SJSA1 (cell line): ENCODE measurements at regions not wholly inside any gene's neighbourhood (a gene's known extent, or its start where the extent isn't known, plus 50 kb on each side); places are given as distances from the start of the nearest gene placed in this dataset.

Experiments used
- DNase-seq, 2 experiments: peaks; one replicate each; pipeline ENCODE4 v3.0.0-alpha.2; 2015 to 2020; ENCODE audit warnings: low spot score in 2 of 2, low read depth in 1 of 2
- H3K27ac ChIP-seq: fragments of 250-450 bp; sonication (Bioruptor Pico); 2 replicates; pipeline ENCODE4 v1.5.1; 2020; ENCODE audit warnings: mild to moderate bottlenecking, moderate library complexity
- H3K27me3 ChIP-seq: fragments of 250-450 bp; sonication (Bioruptor Pico); replicated peaks from 2 replicates; pipeline ENCODE4 v1.5.1; 2020; ENCODE audit warnings: mild to moderate bottlenecking, moderate library complexity
- H3K36me3 ChIP-seq: fragments of 250-450 bp; sonication (Bioruptor Pico); 2 replicates; pipeline ENCODE4 v1.5.1; 2020; ENCODE audit warnings: mild to moderate bottlenecking
- H3K4me1 ChIP-seq: fragments of 250-450 bp; sonication (Bioruptor Pico); replicated peaks from 2 replicates; pipeline ENCODE4 v1.6.1; 2021; ENCODE audit warnings: mild to moderate bottlenecking
- H3K4me3 ChIP-seq: fragments of 250-450 bp; sonication (Bioruptor Pico); 2 replicates; pipeline ENCODE4 v1.5.1; 2020; ENCODE audit warnings: mild to moderate bottlenecking
- H3K9me3 ChIP-seq: fragments of 250-450 bp; sonication (Bioruptor Pico); replicated peaks from 2 replicates; pipeline ENCODE4 v1.5.1; 2020; ENCODE audit warnings: mild to moderate bottlenecking

DNA sequence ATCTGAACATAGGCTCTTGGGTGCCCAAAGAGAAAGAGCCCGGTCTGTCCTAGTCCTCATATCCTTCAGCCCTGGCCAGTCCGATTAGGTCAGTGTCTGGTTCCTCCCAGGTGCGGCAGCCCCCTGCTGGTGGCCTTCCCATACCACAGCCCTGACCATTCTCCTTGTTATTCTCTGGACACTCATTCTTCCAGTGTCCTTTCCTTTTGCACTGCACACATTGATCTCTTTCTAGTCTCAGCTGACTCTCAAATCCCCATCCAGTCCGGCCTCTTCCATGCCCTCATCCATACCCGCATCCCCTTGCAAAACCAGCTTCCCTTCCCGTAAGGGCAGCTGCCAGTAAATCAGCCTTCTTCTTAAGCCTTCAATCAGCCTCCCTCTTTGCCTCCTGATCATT is 1316.3 kb downstream of the TMEM121 start:
- Histone ChIP-seq H3K27me3 (no peaks in the 10 kb centered on the region), H3K27ac (no peak overlapping the region), H3K4me1 (peaks cover 11% of the 10 kb centered on the region), H3K9me3 (no peaks in the 10 kb centered on the region), H3K36me3 (no peaks in the 10 kb centered on the region), H3K4me3 (no peak overlapping the region)
- DNase-seq: no peak

DNA sequence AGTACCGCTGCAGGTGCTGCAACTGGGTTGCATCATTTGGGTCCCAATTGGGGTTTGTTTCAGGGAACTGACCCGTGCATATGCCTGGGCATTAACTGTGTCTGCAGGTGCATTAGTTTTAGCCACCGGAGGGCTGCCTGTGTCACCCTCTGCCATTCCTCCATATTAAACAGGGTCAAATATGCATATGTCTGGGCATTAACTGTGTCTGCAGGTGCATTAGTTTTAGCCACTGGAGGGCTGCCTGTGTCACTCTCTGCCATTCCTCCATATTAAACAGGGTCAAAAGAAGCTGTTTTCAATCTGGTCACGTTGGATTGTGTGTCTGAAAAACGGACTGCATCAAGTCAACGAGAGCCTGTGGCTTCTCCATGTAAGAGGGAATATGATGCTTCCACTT is 1317.0 kb downstream of the TMEM121 start:
- Histone ChIP-seq H3K27ac (no peak overlapping the region), H3K4me1 (peaks cover 11% of the 10 kb centered on the region), H3K36me3 (no peaks in the 10 kb centered on the region), H3K9me3 (no peaks in the 10 kb centered on the region), H3K27me3 (no peaks in the 10 kb centered on the region), H3K4me3 (peak overlapping the region; percentile 36)
- no peak for DNase-seq

- peak in 1 of 2 experiments; percentile 33 for DNase-seq
- no peak overlapping the region for H3K27ac ChIP-seq
- no peaks in the 10 kb centered on the region for H3K27me3 ChIP-seq
- H3K4me1 ChIP-seq: peaks cover 11% of the 10 kb centered on the region
- H3K36me3 ChIP-seq: no peaks in the 10 kb centered on the region
- H3K4me3 ChIP-seq: peak overlapping the region; percentile 36
- H3K9me3 ChIP-seq: no peaks in the 10 kb centered on the region
Measured at GRCh38 chr14:106843951-106844483, 1317.6 kb downstream of the TMEM121 start.

- Histone ChIP-seq H3K4me3 (peak overlapping the region; percentile 36), H3K27ac (no peak overlapping the region), H3K27me3 (no peaks in the 10 kb centered on the region), H3K36me3 (no peaks in the 10 kb centered on the region), H3K4me1 (peaks cover 11% of the 10 kb centered on the region), H3K9me3 (no peaks in the 10 kb centered on the region)
- no peak for DNase-seq
Measured at GRCh38 chr14:106844608-106845285, 1318.4 kb downstream of the TMEM121 start.

DNA sequence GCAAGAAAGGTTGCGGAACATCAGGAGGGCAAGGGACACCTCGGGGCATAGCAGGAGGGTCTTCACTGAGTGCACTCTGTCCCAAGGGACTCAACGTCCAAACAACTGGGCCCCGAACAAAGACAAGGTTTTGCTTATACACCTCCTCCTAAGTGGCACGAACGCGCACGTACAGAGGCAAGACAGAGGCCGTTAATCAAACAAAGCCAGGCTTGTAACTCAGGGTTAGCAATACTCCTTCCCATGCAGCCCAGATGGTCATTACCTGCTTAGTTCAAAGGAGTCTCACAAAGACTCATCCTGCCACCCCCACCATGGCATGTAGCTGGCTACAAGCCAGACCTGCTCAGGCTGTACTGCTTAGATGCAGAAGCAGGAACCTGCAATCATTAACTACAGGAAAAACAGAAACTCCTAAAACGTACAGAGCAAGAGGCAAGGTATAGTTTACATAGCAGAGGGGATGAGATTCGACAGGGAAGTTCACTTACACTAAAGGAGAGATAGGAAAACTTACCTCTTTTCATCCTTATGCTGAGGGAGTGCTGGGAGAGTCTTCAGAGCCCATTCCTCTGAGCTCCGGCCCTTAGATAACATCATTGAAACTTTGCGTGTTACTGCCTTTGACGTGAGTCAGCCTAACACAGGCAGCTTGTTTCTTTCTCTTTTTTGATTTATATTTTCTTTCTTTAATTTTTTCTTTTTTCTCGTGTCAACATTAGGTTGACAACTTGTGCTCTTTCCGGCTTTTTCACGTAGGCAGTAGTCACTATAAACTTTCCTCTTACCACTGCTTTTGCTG is 1319.1 kb downstream of the TMEM121 start:
- Histone ChIP-seq H3K36me3 (no peaks in the 10 kb centered on the region), H3K9me3 (no peaks in the 10 kb centered on the region), H3K27ac (no peak overlapping the region), H3K4me3 (no peak overlapping the region), H3K4me1 (peaks cover 11% of the 10 kb centered on the region), H3K27me3 (no peaks in the 10 kb centered on the region)
- DNase-seq: peak in 1 of 2 experiments; percentile 41

- Histone ChIP-seq H3K27me3 (no peaks in the 10 kb centered on the region), H3K27ac (no peak overlapping the region), H3K36me3 (no peaks in the 10 kb centered on the region), H3K4me3 (no peak overlapping the region), H3K4me1 (peaks cover 11% of the 10 kb centered on the region), H3K9me3 (no peaks in the 10 kb centered on the region)
- no peak for DNase-seq
Measured at GRCh38 chr14:106846218-106846617, 1319.8 kb downstream of the TMEM121 start.

DNA sequence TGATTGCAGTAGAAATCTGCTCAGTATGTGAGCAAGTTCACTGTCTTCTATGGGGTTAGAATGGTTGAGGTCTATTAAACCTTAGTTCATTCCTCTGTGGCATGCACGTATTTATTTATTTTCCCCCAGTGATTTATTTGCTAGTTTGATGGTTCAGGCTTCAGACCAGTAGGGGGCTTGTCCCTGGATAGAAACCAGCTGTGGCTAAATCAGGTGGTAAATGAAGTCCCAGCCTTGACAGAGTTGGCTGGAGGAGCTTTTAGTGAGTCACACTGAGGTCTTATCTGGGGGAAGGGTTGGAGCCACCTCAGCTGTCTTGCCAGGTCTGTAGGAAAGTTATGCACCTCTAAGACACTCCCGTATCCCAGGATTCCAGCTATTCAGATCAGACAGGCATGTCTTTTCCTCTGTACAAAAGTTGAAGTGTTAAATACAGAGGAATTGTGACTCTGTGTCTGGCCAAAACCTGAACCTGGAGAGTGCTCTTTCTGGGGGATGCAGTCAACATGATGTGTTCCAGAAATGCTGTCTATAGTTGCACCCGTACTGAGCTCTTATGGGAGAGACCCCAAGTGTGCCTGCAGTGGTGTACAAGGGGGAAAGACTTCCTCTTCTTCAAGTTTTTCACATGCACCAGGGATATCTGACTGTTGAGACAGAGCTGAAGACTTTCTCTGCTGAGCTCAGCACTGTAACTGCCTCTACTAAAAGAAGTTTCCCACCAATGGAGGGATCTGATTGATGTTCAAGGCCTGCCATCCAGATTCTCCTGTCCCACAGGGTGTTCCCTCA is 1322.1 kb downstream of the TMEM121 start:
- DNase-seq: peak in 1 of 2 experiments; percentile 34
- Histone ChIP-seq H3K4me3 (no peak overlapping the region), H3K27me3 (no peaks in the 10 kb centered on the region), H3K4me1 (peaks cover 11% of the 10 kb centered on the region), H3K36me3 (no peaks in the 10 kb centered on the region), H3K9me3 (no peaks in the 10 kb centered on the region), H3K27ac (no peak overlapping the region)

GRCh38 chr14:106850913-106851825 is 1324.8 kb downstream of the TMEM121 start:
- Histone ChIP-seq H3K27me3 (no peaks in the 10 kb centered on the region), H3K4me1 (no peaks in the 10 kb centered on the region), H3K27ac (no peak overlapping the region), H3K9me3 (no peaks in the 10 kb centered on the region), H3K4me3 (no peak overlapping the region), H3K36me3 (no peaks in the 10 kb centered on the region)
- no peak for DNase-seq

GRCh38 chr14:106872611-106873446 is 1346.4 kb downstream of the TMEM121 start:
- Histone ChIP-seq H3K36me3 (no peaks in the 10 kb centered on the region), H3K27ac (no peak overlapping the region), H3K4me3 (no peak overlapping the region), H3K27me3 (no peaks in the 10 kb centered on the region), H3K9me3 (no peaks in the 10 kb centered on the region), H3K4me1 (no peaks in the 10 kb centered on the region)
- peak in 1 of 2 experiments; percentile 12 for DNase-seq

- H3K4me1 ChIP-seq: no peaks in the 10 kb centered on the region
- no peak overlapping the region for H3K27ac ChIP-seq
- no peak for DNase-seq
- H3K4me3 ChIP-seq: no peak overlapping the region
- no peaks in the 10 kb centered on the region for H3K36me3 ChIP-seq
- H3K9me3 ChIP-seq: no peaks in the 10 kb centered on the region
- H3K27me3 ChIP-seq: no peaks in the 10 kb centered on the region
Measured at GRCh38 chr14:106874350-106874749, 1348.0 kb downstream of the TMEM121 start.

DNA sequence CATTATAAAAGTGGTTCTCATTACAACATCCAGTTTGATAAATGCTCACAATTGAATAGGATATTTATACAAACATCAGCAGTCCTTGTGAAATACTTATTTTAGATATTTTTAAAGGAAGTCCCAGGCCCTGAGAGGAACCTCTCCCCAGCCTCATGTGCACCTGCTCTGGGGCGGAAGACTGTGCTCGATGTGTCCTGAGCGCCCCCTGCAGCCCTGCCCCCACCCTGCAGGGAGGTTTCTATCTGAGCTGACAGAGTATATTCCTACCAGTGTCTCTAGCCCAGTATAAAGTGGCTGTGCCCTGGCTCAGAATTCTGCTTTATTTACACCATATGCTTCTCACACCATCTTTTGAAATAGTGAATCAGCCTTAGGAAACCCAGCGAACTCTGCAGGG is 1349.1 kb downstream of the TMEM121 start:
- no peak for DNase-seq
- Histone ChIP-seq H3K9me3 (no peaks in the 10 kb centered on the region), H3K27ac (no peak overlapping the region), H3K4me1 (no peaks in the 10 kb centered on the region), H3K4me3 (no peak overlapping the region), H3K27me3 (no peaks in the 10 kb centered on the region), H3K36me3 (no peaks in the 10 kb centered on the region)

DNA sequence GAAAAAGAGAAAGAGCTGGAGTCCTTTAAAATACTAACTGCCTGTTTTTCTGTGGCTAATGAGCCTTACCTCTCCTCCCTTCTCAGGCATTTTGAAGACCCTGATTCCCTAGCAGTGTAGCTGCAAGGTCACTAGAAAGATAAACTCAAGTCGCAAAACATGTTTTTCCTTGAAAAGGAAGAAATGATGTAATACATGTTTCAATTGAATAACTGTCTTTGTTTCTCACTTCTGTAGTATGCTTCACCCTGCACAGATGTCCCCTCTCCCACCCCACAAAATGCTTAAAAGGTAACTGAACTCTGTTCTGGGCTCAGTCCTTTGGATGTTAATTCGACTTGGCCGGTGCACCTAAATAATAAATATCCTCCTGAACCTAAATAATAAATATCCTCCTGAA is 1350.3 kb downstream of the TMEM121 start:
- no peaks in the 10 kb centered on the region for H3K4me1 ChIP-seq
- H3K9me3 ChIP-seq: no peaks in the 10 kb centered on the region
- no peak overlapping the region for H3K27ac ChIP-seq
- no peaks in the 10 kb centered on the region for H3K27me3 ChIP-seq
- H3K36me3 ChIP-seq: no peaks in the 10 kb centered on the region
- DNase-seq: no peak
- H3K4me3 ChIP-seq: no peak overlapping the region
